ENCODE measurements at regions not wholly inside any gene's neighbourhood (a gene's known extent, or its start where the extent isn't known, plus 50 kb on each side); places are given as distances from the start of the nearest gene placed in this dataset.

GRCh38 chr1:213439703-213440102 is 388.7 kb downstream of the RPS6KC1 start:
- TF ChIP-seq TAF1 (IDR thresholded peaks at IDR 0.05; ENCODE audit: low read depth) (no peak), POLR2AphosphoS5 (IDR thresholded peaks at IDR 0.05) (no peak), EZH2 (IDR thresholded peaks at IDR 0.05; ENCODE audit: borderline replicate concordance, insufficient read depth, low read length, poor library complexity, severe bottlenecking) (no peak), EP300 (conservative IDR thresholded peaks at IDR 0.05; ENCODE audit: poor library complexity, severe bottlenecking) (no peak), RAD21 (conservative IDR thresholded peaks at IDR 0.05) (no peak), SMC3 (conservative IDR thresholded peaks at IDR 0.05; ENCODE audit: poor library complexity) (no peak), REST (IDR thresholded peaks at IDR 0.05; ENCODE audit: borderline replicate concordance) (no peak), MXI1 (conservative IDR thresholded peaks at IDR 0.05; ENCODE audit: poor library complexity, severe bottlenecking) (no peak)
- TF ChIP-seq, protein P1, sequence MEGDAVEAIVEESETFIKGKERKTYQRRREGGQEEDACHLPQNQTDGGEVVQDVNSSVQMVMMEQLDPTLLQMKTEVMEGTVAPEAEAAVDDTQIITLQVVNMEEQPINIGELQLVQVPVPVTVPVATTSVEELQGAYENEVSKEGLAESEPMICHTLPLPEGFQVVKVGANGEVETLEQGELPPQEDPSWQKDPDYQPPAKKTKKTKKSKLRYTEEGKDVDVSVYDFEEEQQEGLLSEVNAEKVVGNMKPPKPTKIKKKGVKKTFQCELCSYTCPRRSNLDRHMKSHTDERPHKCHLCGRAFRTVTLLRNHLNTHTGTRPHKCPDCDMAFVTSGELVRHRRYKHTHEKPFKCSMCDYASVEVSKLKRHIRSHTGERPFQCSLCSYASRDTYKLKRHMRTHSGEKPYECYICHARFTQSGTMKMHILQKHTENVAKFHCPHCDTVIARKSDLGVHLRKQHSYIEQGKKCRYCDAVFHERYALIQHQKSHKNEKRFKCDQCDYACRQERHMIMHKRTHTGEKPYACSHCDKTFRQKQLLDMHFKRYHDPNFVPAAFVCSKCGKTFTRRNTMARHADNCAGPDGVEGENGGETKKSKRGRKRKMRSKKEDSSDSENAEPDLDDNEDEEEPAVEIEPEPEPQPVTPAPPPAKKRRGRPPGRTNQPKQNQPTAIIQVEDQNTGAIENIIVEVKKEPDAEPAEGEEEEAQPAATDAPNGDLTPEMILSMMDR (IDR thresholded peaks at IDR 0.05; ENCODE audit: poor library complexity, severe bottlenecking): no peak
- Histone ChIP-seq H2AFZ (ENCODE audit: low read depth, low read length) (no peak overlapping the region), H3K9me2 (ENCODE audit: insufficient read depth, low read length) (no peaks in the 10 kb centered on the region), H3K4me2 (ENCODE audit: low read length) (no peak overlapping the region), H3K36me3 (ENCODE audit: insufficient read depth, low read length) (no peaks in the 10 kb centered on the region), H3K9me3 (ENCODE audit: low read length) (no peaks in the 10 kb centered on the region), H3K4me3 (ENCODE audit: low read length) (no peak overlapping the region), H3K9ac (ENCODE audit: low read length) (no peak overlapping the region), H3F3A (ENCODE audit: insufficient read depth, low read length, poor library complexity, severe bottlenecking) (no peaks in the 10 kb centered on the region), H3K27ac (ENCODE audit: low read length) (no peak overlapping the region), H3K27me3 (ENCODE audit: insufficient read depth, low read depth, low read length) (no peaks in the 10 kb centered on the region), H3K79me2 (replicated peaks; ENCODE audit: insufficient read depth, low read length) (no peaks in the 10 kb centered on the region), H4K20me1 (ENCODE audit: insufficient read depth) (no peaks in the 10 kb centered on the region)

GRCh38 chr1:213440766-213441165 is 389.7 kb downstream of the RPS6KC1 start:
- Histone ChIP-seq H3K27me3 (ENCODE audit: insufficient read depth, low read depth, low read length) (no peaks in the 10 kb centered on the region), H3K9me3 (ENCODE audit: low read length) (no peaks in the 10 kb centered on the region), H2AFZ (ENCODE audit: low read depth, low read length) (no peak overlapping the region), H3K4me2 (ENCODE audit: low read length) (no peak overlapping the region), H3K4me3 (ENCODE audit: low read length) (no peak overlapping the region), H3K79me2 (replicated peaks; ENCODE audit: insufficient read depth, low read length) (no peaks in the 10 kb centered on the region), H3K9me2 (ENCODE audit: insufficient read depth, low read length) (no peaks in the 10 kb centered on the region), H3K27ac (ENCODE audit: low read length) (no peak overlapping the region), H3K9ac (ENCODE audit: low read length) (no peak overlapping the region), H3F3A (ENCODE audit: insufficient read depth, low read length, poor library complexity, severe bottlenecking) (no peaks in the 10 kb centered on the region), H4K20me1 (ENCODE audit: insufficient read depth) (no peaks in the 10 kb centered on the region), H3K36me3 (ENCODE audit: insufficient read depth, low read length) (no peaks in the 10 kb centered on the region)
- TF ChIP-seq EZH2 (IDR thresholded peaks at IDR 0.05; ENCODE audit: borderline replicate concordance, insufficient read depth, low read length, poor library complexity, severe bottlenecking) (no peak), REST (IDR thresholded peaks at IDR 0.05; ENCODE audit: borderline replicate concordance) (no peak), TAF1 (IDR thresholded peaks at IDR 0.05; ENCODE audit: low read depth) (no peak), MXI1 (conservative IDR thresholded peaks at IDR 0.05; ENCODE audit: poor library complexity, severe bottlenecking) (no peak), SMC3 (conservative IDR thresholded peaks at IDR 0.05; ENCODE audit: poor library complexity) (no peak), RAD21 (conservative IDR thresholded peaks at IDR 0.05) (no peak), POLR2AphosphoS5 (IDR thresholded peaks at IDR 0.05) (no peak), EP300 (conservative IDR thresholded peaks at IDR 0.05; ENCODE audit: poor library complexity, severe bottlenecking) (no peak)
- TF ChIP-seq, protein P1 (IDR thresholded peaks at IDR 0.05; ENCODE audit: poor library complexity, severe bottlenecking): no peak
